ENCODE measurements at regions not wholly inside any gene's neighbourhood (a gene's known extent, or its start where the extent isn't known, plus 50 kb on each side); places are given as distances from the start of the nearest gene placed in this dataset.

- TF ChIP-seq EZH2 (IDR thresholded peaks at IDR 0.05) (no peak), POLR2AphosphoS5 (IDR thresholded peaks at IDR 0.05; ENCODE audit: borderline replicate concordance, low read depth, low read length) (no peak), FOXP2 (optimal IDR thresholded peaks at IDR 0.05; ENCODE audit: control extremely low read depth, extremely low read length, insufficient read depth) (no peak)
- no peak overlapping the region for H3K4me3 ChIP-seq
- no peak overlapping the region for H3K27ac ChIP-seq
These were observed 1706.8 kb upstream of the PCDH7 start for GRCh38 chr4:29013341-29013740.

GRCh38 chr4:29014555-29014954 lies 1705.6 kb upstream of the PCDH7 start:
- Histone ChIP-seq H3K36me3 (ENCODE audit: insufficient read depth, low read length) (no peaks in the 10 kb centered on the region), H3K4me3 (no peak overlapping the region), H3K27ac (no peak overlapping the region), H3K9ac (ENCODE audit: insufficient read length) (no peak overlapping the region), H3K9me3 (ENCODE audit: low read depth, low read length) (no peaks in the 10 kb centered on the region)
- DNase-seq (ENCODE audit: low read depth, low spot score): no peak
- no peak for TF ChIP-seq EZH2 (IDR thresholded peaks at IDR 0.05)
- TF ChIP-seq POLR2AphosphoS5 (IDR thresholded peaks at IDR 0.05; ENCODE audit: borderline replicate concordance, low read depth, low read length): no peak
- TF ChIP-seq FOXP2 (optimal IDR thresholded peaks at IDR 0.05; ENCODE audit: control extremely low read depth, extremely low read length, insufficient read depth): no peak

More at GRCh38 chr4:29013341-29013740, 1706.8 kb upstream of the PCDH7 start:
- no peak overlapping the region for H3K9ac ChIP-seq (ENCODE audit: insufficient read length)
- no peaks in the 10 kb centered on the region for H3K9me3 ChIP-seq (ENCODE audit: low read depth, low read length)
- no peak for DNase-seq (ENCODE audit: low read depth, low spot score)
- no peaks in the 10 kb centered on the region for H3K36me3 ChIP-seq (ENCODE audit: insufficient read depth, low read length)

- Histone ChIP-seq H3K36me3 (ENCODE audit: insufficient read depth, low read length) (no peaks in the 10 kb centered on the region), H3K27ac (no peak overlapping the region), H3K9me3 (ENCODE audit: low read depth, low read length) (no peaks in the 10 kb centered on the region), H3K9ac (ENCODE audit: insufficient read length) (no peak overlapping the region), H3K4me3 (no peak overlapping the region)
- DNase-seq (ENCODE audit: low read depth, low spot score): no peak
- TF ChIP-seq EZH2 (IDR thresholded peaks at IDR 0.05) (no peak), POLR2AphosphoS5 (IDR thresholded peaks at IDR 0.05; ENCODE audit: borderline replicate concordance, low read depth, low read length) (no peak), FOXP2 (optimal IDR thresholded peaks at IDR 0.05; ENCODE audit: control extremely low read depth, extremely low read length, insufficient read depth) (no peak)
These were observed 1686.5 kb upstream of the PCDH7 start for GRCh38 chr4:29033703-29034102.

- H3K4me3 ChIP-seq: no peak overlapping the region
- H3K9me3 ChIP-seq (ENCODE audit: low read depth, low read length): no peaks in the 10 kb centered on the region
- no peaks in the 10 kb centered on the region for H3K36me3 ChIP-seq (ENCODE audit: insufficient read depth, low read length)
- H3K27ac ChIP-seq: no peak overlapping the region
- no peak for DNase-seq (ENCODE audit: low read depth, low spot score)
- H3K9ac ChIP-seq (ENCODE audit: insufficient read length): no peak overlapping the region
- TF ChIP-seq POLR2AphosphoS5 (IDR thresholded peaks at IDR 0.05; ENCODE audit: borderline replicate concordance, low read depth, low read length): no peak
- no peak for TF ChIP-seq FOXP2 (optimal IDR thresholded peaks at IDR 0.05; ENCODE audit: control extremely low read depth, extremely low read length, insufficient read depth)
- TF ChIP-seq EZH2 (IDR thresholded peaks at IDR 0.05): no peak
These were observed 1682.7 kb upstream of the PCDH7 start for GRCh38 chr4:29037501-29037900.

- Histone ChIP-seq H3K36me3 (ENCODE audit: insufficient read depth, low read length) (no peaks in the 10 kb centered on the region), H3K4me3 (no peak overlapping the region), H3K27ac (no peak overlapping the region), H3K9ac (ENCODE audit: insufficient read length) (no peak overlapping the region), H3K9me3 (ENCODE audit: low read depth, low read length) (no peaks in the 10 kb centered on the region)
- TF ChIP-seq FOXP2 (optimal IDR thresholded peaks at IDR 0.05; ENCODE audit: control extremely low read depth, extremely low read length, insufficient read depth) (no peak), EZH2 (IDR thresholded peaks at IDR 0.05) (no peak), POLR2AphosphoS5 (IDR thresholded peaks at IDR 0.05; ENCODE audit: borderline replicate concordance, low read depth, low read length) (no peak)
- no peak for DNase-seq (ENCODE audit: low read depth, low spot score)
These were observed 1676.8 kb upstream of the PCDH7 start for GRCh38 chr4:29043411-29043810.

GRCh38 chr4:29046186-29046585 lies 1674.0 kb upstream of the PCDH7 start:
- Histone ChIP-seq H3K36me3 (ENCODE audit: insufficient read depth, low read length) (no peaks in the 10 kb centered on the region), H3K4me3 (no peak overlapping the region), H3K9ac (ENCODE audit: insufficient read length) (no peak overlapping the region), H3K27ac (no peak overlapping the region), H3K9me3 (ENCODE audit: low read depth, low read length) (no peaks in the 10 kb centered on the region)
- no peak for DNase-seq (ENCODE audit: low read depth, low spot score)
- TF ChIP-seq FOXP2 (optimal IDR thresholded peaks at IDR 0.05; ENCODE audit: control extremely low read depth, extremely low read length, insufficient read depth): no peak
- TF ChIP-seq EZH2 (IDR thresholded peaks at IDR 0.05): no peak
- no peak for TF ChIP-seq POLR2AphosphoS5 (IDR thresholded peaks at IDR 0.05; ENCODE audit: borderline replicate concordance, low read depth, low read length)

- no peak for DNase-seq (ENCODE audit: low read depth, low spot score)
- no peak overlapping the region for H3K27ac ChIP-seq
These were observed 1673.4 kb upstream of the PCDH7 start for GRCh38 chr4:29046781-29047180.

GRCh38 chr4:29047341-29048041 lies 1672.7 kb upstream of the PCDH7 start:
- no peak for DNase-seq (ENCODE audit: low read depth, low spot score)
- TF ChIP-seq EZH2 (IDR thresholded peaks at IDR 0.05) (no peak), POLR2AphosphoS5 (IDR thresholded peaks at IDR 0.05; ENCODE audit: borderline replicate concordance, low read depth, low read length) (no peak), FOXP2 (optimal IDR thresholded peaks at IDR 0.05; ENCODE audit: control extremely low read depth, extremely low read length, insufficient read depth) (no peak)
- no peaks in the 10 kb centered on the region for H3K36me3 ChIP-seq (ENCODE audit: insufficient read depth, low read length)
- H3K9ac ChIP-seq (ENCODE audit: insufficient read length): no peak overlapping the region
- H3K27ac ChIP-seq: no peak overlapping the region
- no peak overlapping the region for H3K4me3 ChIP-seq
- H3K9me3 ChIP-seq (ENCODE audit: low read depth, low read length): no peaks in the 10 kb centered on the region

More at GRCh38 chr4:29046781-29047180, 1673.4 kb upstream of the PCDH7 start:
- TF ChIP-seq EZH2 (IDR thresholded peaks at IDR 0.05) (no peak), POLR2AphosphoS5 (IDR thresholded peaks at IDR 0.05; ENCODE audit: borderline replicate concordance, low read depth, low read length) (no peak), FOXP2 (optimal IDR thresholded peaks at IDR 0.05; ENCODE audit: control extremely low read depth, extremely low read length, insufficient read depth) (no peak)
- Histone ChIP-seq H3K9me3 (ENCODE audit: low read depth, low read length) (no peaks in the 10 kb centered on the region), H3K4me3 (no peak overlapping the region), H3K9ac (ENCODE audit: insufficient read length) (no peak overlapping the region), H3K36me3 (ENCODE audit: insufficient read depth, low read length) (no peaks in the 10 kb centered on the region)
